ENCODE measurements at regions not wholly inside any gene's neighbourhood (a gene's known extent, or its start where the extent isn't known, plus 50 kb on each side); places are given as distances from the start of the nearest gene placed in this dataset.

DNA sequence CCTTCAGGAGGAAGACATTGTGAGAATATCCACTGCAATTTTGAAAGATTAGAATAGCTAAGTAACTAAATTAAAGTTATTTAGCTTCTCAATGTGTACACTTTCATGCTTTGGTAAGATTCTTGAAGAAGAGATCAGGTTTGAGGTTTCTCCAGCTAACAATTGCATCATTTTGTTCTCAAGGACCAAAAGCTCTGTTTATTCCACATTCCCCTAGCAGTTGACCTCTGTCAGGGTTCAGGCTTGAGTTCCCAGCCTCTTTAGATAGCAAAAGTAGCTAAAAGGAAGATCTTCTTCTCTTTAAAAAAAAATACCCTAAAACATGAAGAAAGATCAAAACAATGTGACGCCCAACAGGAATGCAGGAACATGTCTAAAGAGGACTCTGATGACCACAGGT lies 179.4 kb upstream of the IGFBP3 start:
- no peak for TF ChIP-seq EZH2phosphoT487 (IDR thresholded peaks at IDR 0.05; ENCODE audit: insufficient read depth, low read depth)
- no peak for TF ChIP-seq EZH2 (IDR thresholded peaks at IDR 0.05; ENCODE audit: insufficient read depth, poor library complexity, severe bottlenecking)

Data from GM23248 (cell line).